Trophoblast cell (in vitro differentiated cells and primary cell): ENCODE measurements at regions not wholly inside any gene's neighbourhood (a gene's known extent, or its start where the extent isn't known, plus 50 kb on each side); places are given as distances from the start of the nearest gene placed in this dataset.
A peak's percentile ranks its signal among the peaks of the same experiment; 100 is the strongest.

Experiments
- DNase-seq, 2 donors: peaks; one replicate each; pipeline ENCODE4 v3.0.0-alpha.2; 2016
- H2AFZ ChIP-seq: 2 replicates; pipeline ENCODE4 v1.6.1; 2013; ENCODE audit warnings: low read length, moderate library complexity, mild to moderate bottlenecking; ENCODE audit not compliant: insufficient read depth, poor library complexity
- H2AK5ac ChIP-seq: 2 replicates; pipeline ENCODE4 v1.6.1; 2013; ENCODE audit warnings: mild to moderate bottlenecking, low read length
- H2BK120ac ChIP-seq: 2 replicates; pipeline ENCODE4 v1.6.1; 2013; ENCODE audit warnings: low read length, mild to moderate bottlenecking, moderate library complexity; ENCODE audit not compliant: insufficient read depth, poor library complexity
- H2BK12ac ChIP-seq: 2 replicates; pipeline ENCODE4 v1.6.1; 2013; ENCODE audit warnings: mild to moderate bottlenecking, low read length, moderate library complexity
- H2BK5ac ChIP-seq: 2 replicates; pipeline ENCODE4 v1.6.1; 2013; ENCODE audit warnings: low read length, low read depth, moderate library complexity, mild to moderate bottlenecking; ENCODE audit not compliant: poor library complexity
- H3K14ac ChIP-seq: 2 replicates; pipeline ENCODE4 v1.6.1; 2013; ENCODE audit warnings: mild to moderate bottlenecking, low read length
- H3K18ac ChIP-seq: 2 replicates; pipeline ENCODE4 v1.6.1; 2013; ENCODE audit warnings: mild to moderate bottlenecking, low read length
- H3K23ac ChIP-seq: 2 replicates; pipeline ENCODE4 v1.6.1; 2013; ENCODE audit warnings: low read length
- H3K27ac ChIP-seq: 2 replicates; pipeline ENCODE4 v1.5.1; 2013; ENCODE audit warnings: low read depth, mild to moderate bottlenecking, inconsistent platforms, low read length, moderate library complexity
- H3K27me3 ChIP-seq: 2 replicates; pipeline ENCODE4 v1.6.1; 2013; ENCODE audit warnings: inconsistent platforms, mild to moderate bottlenecking, low read length, moderate library complexity; ENCODE audit not compliant: insufficient read depth
- H3K36me3 ChIP-seq, 2 experiments: 1 replicate in 1 of 2; 2 replicates in 1 of 2; pipeline ENCODE4 v1.6.1; 2013; ENCODE audit warnings: low read length in 2 of 2, mild to moderate bottlenecking in 2 of 2, moderate library complexity in 1 of 2; ENCODE audit not compliant: insufficient read depth in 2 of 2, control insufficient read depth in 1 of 2
- H3K4ac ChIP-seq: 2 replicates; pipeline ENCODE4 v1.6.1; 2013; ENCODE audit warnings: low read depth, mild to moderate bottlenecking, low read length, moderate library complexity
- H3K4me1 ChIP-seq, 2 experiments: 1 replicate in 1 of 2; 2 replicates in 1 of 2; pipeline ENCODE4 v1.6.1; 2013; ENCODE audit warnings: low read length in 2 of 2, mild to moderate bottlenecking in 2 of 2, moderate library complexity in 1 of 2; ENCODE audit not compliant: insufficient read depth in 2 of 2, control insufficient read depth in 1 of 2
- H3K4me2 ChIP-seq: 2 replicates; pipeline ENCODE4 v1.6.1; 2013; ENCODE audit warnings: inconsistent platforms, mild to moderate bottlenecking, low read length, moderate library complexity
- H3K4me3 ChIP-seq: 2 replicates; pipeline ENCODE4 v1.5.1; 2013; ENCODE audit warnings: mild to moderate bottlenecking, low read depth, low read length, inconsistent platforms
- H3K79me1 ChIP-seq: one replicate; pipeline ENCODE4 v1.6.1; 2013; ENCODE audit warnings: low read length
- H3K79me2 ChIP-seq: 2 replicates; pipeline ENCODE4 v1.6.1; 2013; ENCODE audit warnings: low read length, mild to moderate bottlenecking; ENCODE audit not compliant: control insufficient read depth, insufficient read depth, poor library complexity
- H3K9ac ChIP-seq: 2 replicates; pipeline ENCODE4 v1.6.1; 2013; ENCODE audit warnings: mild to moderate bottlenecking, low read length
- H3K9me3 ChIP-seq: 2 replicates; pipeline ENCODE4 v1.6.1; 2013; ENCODE audit warnings: low read depth, mild to moderate bottlenecking, control low read depth, inconsistent platforms, low read length; ENCODE audit not compliant: insufficient read depth
- H4K12ac ChIP-seq: 2 replicates; pipeline ENCODE4 v1.6.1; 2013; ENCODE audit warnings: low read depth, mild to moderate bottlenecking, low read length, moderate library complexity
- H4K8ac ChIP-seq: 2 replicates; pipeline ENCODE4 v1.6.1; 2013; ENCODE audit warnings: low read depth, mild to moderate bottlenecking, low read length, moderate library complexity
- H4K91ac ChIP-seq: one replicate; pipeline ENCODE4 v1.6.1; 2013; ENCODE audit warnings: low read depth, mild to moderate bottlenecking, low read length, moderate library complexity
- WGBS: extraction: QIAGEN DNeasy Blood & Tissue Kit; methylation state at CpG from one replicate; pipeline ENCODE4 v1.1.7; 2013; ENCODE audit warnings: missing lambda C conversion rate; ENCODE audit not compliant: insufficient read length, insufficient coverage; ENCODE audit errors: extremely low coverage; 5-methylcytosine and 5-hydroxymethylcytosine counted together

GRCh38 chr5:68991279-68992084, 102.3 kb upstream of the SLC30A5 start:
- Histone ChIP-seq H2AFZ (no peak overlapping the region), H4K91ac (no peak overlapping the region), H3K4me2 (no peak overlapping the region), H2BK12ac (no peak overlapping the region), H2AK5ac (no peak overlapping the region), H2BK120ac (no peak overlapping the region), H4K12ac (no peak overlapping the region), H2BK5ac (no peak overlapping the region), H4K8ac (no peak overlapping the region), H3K9me3 (no peaks in the 10 kb centered on the region), H3K27me3 (no peaks in the 10 kb centered on the region), H3K4me1 (no peaks in the 10 kb centered on the region), H3K14ac (no peak overlapping the region), H3K79me2 (no peaks in the 10 kb centered on the region), H3K27ac (no peak overlapping the region), H3K9ac (no peak overlapping the region), H3K23ac (no peak overlapping the region), H3K4me3 (no peak overlapping the region), H3K79me1 (no peaks in the 10 kb centered on the region), H3K18ac (no peak overlapping the region), H3K4ac (no peak overlapping the region), H3K36me3 (no peaks in the 10 kb centered on the region)
- no CpG with 5 or more reads among the region's 1 CpG for WGBS
- DNase-seq: no peak

GRCh38 chr5:68994645-68995044, 99.2 kb upstream of the SLC30A5 start:
- Histone ChIP-seq H2BK120ac (no peak overlapping the region), H3K4me1 (no peaks in the 10 kb centered on the region), H3K4me2 (no peak overlapping the region), H3K27me3 (no peaks in the 10 kb centered on the region), H3K36me3 (no peaks in the 10 kb centered on the region), H4K8ac (no peak overlapping the region), H3K27ac (no peak overlapping the region), H2BK12ac (no peak overlapping the region), H3K18ac (no peak overlapping the region), H3K14ac (no peak overlapping the region), H3K4me3 (no peak overlapping the region), H3K23ac (no peak overlapping the region), H2AK5ac (no peak overlapping the region), H3K9me3 (no peaks in the 10 kb centered on the region), H2BK5ac (no peak overlapping the region), H2AFZ (no peak overlapping the region), H3K4ac (no peak overlapping the region), H3K9ac (no peak overlapping the region), H4K12ac (no peak overlapping the region), H3K79me2 (no peaks in the 10 kb centered on the region), H3K79me1 (no peaks in the 10 kb centered on the region), H4K91ac (no peak overlapping the region)
- no CpG with 5 or more reads among the region's 4 CpGs for WGBS
- no peak for DNase-seq

GRCh38 chr5:68995845-68996545, 97.8 kb upstream of the SLC30A5 start:
- H2AFZ ChIP-seq: no peak overlapping the region
- DNase-seq: no peak
- no CpG with 5 or more reads among the region's 11 CpGs for WGBS
- no peak overlapping the region for H3K14ac ChIP-seq
- H3K27me3 ChIP-seq: no peaks in the 10 kb centered on the region
- H3K9ac ChIP-seq: no peak overlapping the region
- H3K27ac ChIP-seq: no peak overlapping the region
- no peak overlapping the region for H4K91ac ChIP-seq
- H3K4ac ChIP-seq: no peak overlapping the region
- H4K12ac ChIP-seq: no peak overlapping the region
- H2BK12ac ChIP-seq: no peak overlapping the region
- no peaks in the 10 kb centered on the region for H3K9me3 ChIP-seq
- no peak overlapping the region for H2BK5ac ChIP-seq
- H4K8ac ChIP-seq: no peak overlapping the region
- no peak overlapping the region for H2AK5ac ChIP-seq
- no peak overlapping the region for H3K4me3 ChIP-seq
- no peaks in the 10 kb centered on the region for H3K36me3 ChIP-seq
- no peaks in the 10 kb centered on the region for H3K79me2 ChIP-seq
- H3K18ac ChIP-seq: no peak overlapping the region
- H3K79me1 ChIP-seq: no peaks in the 10 kb centered on the region
- H2BK120ac ChIP-seq: no peak overlapping the region
- H3K4me1 ChIP-seq: no peaks in the 10 kb centered on the region
- no peak overlapping the region for H3K4me2 ChIP-seq
- no peak overlapping the region for H3K23ac ChIP-seq

- Histone ChIP-seq H4K91ac (no peak overlapping the region), H3K27ac (no peak overlapping the region), H3K27me3 (no peaks in the 10 kb centered on the region), H3K23ac (no peak overlapping the region), H4K8ac (no peak overlapping the region), H3K4me1 (no peaks in the 10 kb centered on the region), H2AFZ (no peak overlapping the region), H2AK5ac (no peak overlapping the region), H3K9me3 (no peaks in the 10 kb centered on the region), H4K12ac (no peak overlapping the region), H3K79me1 (no peaks in the 10 kb centered on the region), H3K79me2 (no peaks in the 10 kb centered on the region), H3K18ac (no peak overlapping the region), H3K4me2 (no peak overlapping the region), H2BK120ac (no peak overlapping the region), H2BK12ac (no peak overlapping the region), H3K14ac (no peak overlapping the region), H3K4ac (no peak overlapping the region), H3K9ac (no peak overlapping the region), H2BK5ac (no peak overlapping the region), H3K36me3 (no peaks in the 10 kb centered on the region), H3K4me3 (no peak overlapping the region)
- WGBS: no CpG with 5 or more reads among the region's 3 CpGs
- peak; percentile 38 to 79 for DNase-seq
These were observed 94.6 kb upstream of the SLC30A5 start for GRCh38 chr5:68999181-68999580.
